Activated CD4-positive, alpha-beta memory T cell treated with anti-CD3 and anti-CD28 coated beads for 36 hours (primary cell): ENCODE measurements at regions not wholly inside any gene's neighbourhood (a gene's known extent, or its start where the extent isn't known, plus 50 kb on each side); places are given as distances from the start of the nearest gene placed in this dataset.

Source experiments
- CTCF ChIA-PET: fragments of 350-600 bp; sonication (Branson Sonifier 250); formaldehyde crosslinking; loops from one replicate; lab custom pipeline; 2021; ENCODE audit warnings: antibody characterized with exemption, inconsistent platforms; lab: Charles Lee
- POLR2A ChIA-PET: fragments of 350-600 bp; sonication (Branson Sonifier 250); formaldehyde crosslinking; loops from one replicate; lab custom pipeline; 2021; ENCODE audit warnings: antibody characterized with exemption; lab: Charles Lee
- DNase-seq: peaks from one replicate; pipeline ENCODE4 v3.0.0-alpha.2; 2020
- H3K27ac Mint-ChIP-seq: one replicate; pipeline ENCODE4 v1.8.0; 2021; ENCODE audit warnings: mixed read lengths
- H3K27me3 Mint-ChIP-seq: one replicate; pipeline ENCODE4 v1.8.0; 2021; ENCODE audit warnings: mixed read lengths
- H3K36me3 Mint-ChIP-seq: one replicate; pipeline ENCODE4 v1.8.0; 2021; ENCODE audit warnings: mixed read lengths
- H3K4me1 Mint-ChIP-seq: one replicate; pipeline ENCODE4 v1.8.0; 2021; ENCODE audit warnings: low read depth, mixed read lengths
- H3K4me3 Mint-ChIP-seq: one replicate; pipeline ENCODE4 v1.8.0; 2021; ENCODE audit warnings: mild to moderate bottlenecking, mixed read lengths
- H3K9me3 Mint-ChIP-seq: one replicate; pipeline ENCODE4 v1.8.0; 2021; ENCODE audit warnings: mixed read lengths
- intact Hi-C: fragments of 100-400 bp; cut with micrococcal nuclease; formaldehyde crosslinking; loops from one replicate; pipeline ENCODE4 v1.15.1; 2023

GRCh38 chr6:166726201-166726600, 99.2 kb upstream of the RPS6KA2 start:
- no peak for DNase-seq
- Mint-ChIP-seq H3K36me3 (no peaks in the 10 kb centered on the region), H3K27me3 (no peaks in the 10 kb centered on the region), H3K4me3 (no peak overlapping the region), H3K4me1 (no peaks in the 10 kb centered on the region), H3K9me3 (no peaks in the 10 kb centered on the region), H3K27ac (no peak overlapping the region)
- ChIA-PET POLR2A (no interaction called here), CTCF (no interaction called here)
- intact Hi-C loops = no loop called here

GRCh38 chr6:166725571-166725970, 98.5 kb upstream of the RPS6KA2 start:
- intact Hi-C loops = no loop called here
- Mint-ChIP-seq H3K36me3 (no peaks in the 10 kb centered on the region), H3K4me1 (no peaks in the 10 kb centered on the region), H3K9me3 (no peaks in the 10 kb centered on the region), H3K4me3 (no peak overlapping the region), H3K27ac (no peak overlapping the region), H3K27me3 (no peaks in the 10 kb centered on the region)
- CTCF ChIA-PET = no interaction called here
- no peak for DNase-seq
- POLR2A ChIA-PET = no interaction called here

DNA sequence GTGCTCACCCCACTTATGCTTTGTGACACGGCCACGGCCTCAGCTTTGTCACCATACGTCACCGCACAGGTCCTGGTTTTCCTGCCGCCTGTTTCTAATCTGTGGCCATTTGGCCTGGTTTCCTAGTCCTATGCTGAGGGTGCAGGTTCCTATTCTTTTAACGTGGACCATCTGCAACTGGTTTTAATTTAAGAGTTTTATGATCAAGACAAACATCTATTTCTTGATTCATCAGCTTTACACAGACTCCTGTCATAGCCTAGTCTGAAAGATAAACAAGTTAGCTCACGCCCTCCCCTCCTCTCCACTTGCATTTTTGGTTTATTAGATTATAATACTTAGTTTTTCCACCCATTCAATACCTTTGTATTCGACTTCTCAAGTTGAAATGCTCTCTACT, 97.5 kb upstream of the RPS6KA2 start:
- no peaks in the 10 kb centered on the region for H3K27me3 Mint-ChIP-seq
- ChIA-PET POLR2A (no interaction called here), CTCF (no interaction called here)
- intact Hi-C loops = no loop called here
- H3K9me3 Mint-ChIP-seq = no peaks in the 10 kb centered on the region
- no peaks in the 10 kb centered on the region for H3K36me3 Mint-ChIP-seq
- H3K27ac Mint-ChIP-seq = no peak overlapping the region
- no peaks in the 10 kb centered on the region for H3K4me1 Mint-ChIP-seq
- DNase-seq = no peak
- H3K4me3 Mint-ChIP-seq = no peak overlapping the region

- no peak overlapping the region for H3K27ac Mint-ChIP-seq
Measured at GRCh38 chr6:166722785-166723184, 95.7 kb upstream of the RPS6KA2 start.

DNA sequence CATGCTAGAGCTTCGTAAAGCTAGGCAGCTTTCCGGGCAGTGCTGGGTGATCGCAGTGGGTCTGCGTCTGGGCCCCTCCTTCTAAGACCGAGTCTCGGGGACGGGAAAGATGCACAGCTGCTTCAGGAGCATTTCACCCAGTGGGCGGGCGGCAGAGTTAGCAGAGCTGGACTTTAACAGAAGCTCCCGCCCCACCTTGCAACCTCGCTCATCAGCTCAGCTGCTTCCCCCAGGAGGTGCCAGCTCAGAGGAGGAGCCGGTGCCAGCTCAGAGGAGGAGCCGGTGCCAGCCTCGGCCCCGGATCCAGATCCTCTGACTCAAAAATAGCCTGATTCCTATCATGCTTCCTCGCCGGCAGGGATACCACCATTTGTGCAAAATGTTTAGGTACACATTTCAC, 94.5 kb upstream of the RPS6KA2 start:
- intact Hi-C loops = no loop called here
- Mint-ChIP-seq H3K4me1 (no peaks in the 10 kb centered on the region), H3K27me3 (no peaks in the 10 kb centered on the region), H3K36me3 (no peaks in the 10 kb centered on the region), H3K27ac (no peak overlapping the region), H3K4me3 (no peak overlapping the region), H3K9me3 (no peaks in the 10 kb centered on the region)
- POLR2A ChIA-PET = no interaction called here
- CTCF ChIA-PET = no interaction called here
- DNase-seq = no peak

More at GRCh38 chr6:166722785-166723184, 95.7 kb upstream of the RPS6KA2 start:
- no peak for DNase-seq
- Mint-ChIP-seq H3K36me3 (no peaks in the 10 kb centered on the region), H3K27me3 (no peaks in the 10 kb centered on the region), H3K4me1 (no peaks in the 10 kb centered on the region), H3K9me3 (no peaks in the 10 kb centered on the region), H3K4me3 (no peak overlapping the region)
- ChIA-PET POLR2A (no interaction called here), CTCF (interaction anchor here (0.6 kb wide), 1 partner anchor 153 kb away, joined by 3 read pairs; no protein-coding TSS in a partner anchor)
- intact Hi-C loops = no loop called here

GRCh38 chr6:166720856-166721255, 93.8 kb upstream of the RPS6KA2 start:
- no peaks in the 10 kb centered on the region for H3K9me3 Mint-ChIP-seq
- DNase-seq = no peak
- H3K36me3 Mint-ChIP-seq = no peaks in the 10 kb centered on the region
- H3K4me3 Mint-ChIP-seq = no peak overlapping the region
- no peak overlapping the region for H3K27ac Mint-ChIP-seq
- H3K4me1 Mint-ChIP-seq = no peaks in the 10 kb centered on the region
- intact Hi-C loops = no loop called here
- ChIA-PET POLR2A (no interaction called here), CTCF (no interaction called here)
- H3K27me3 Mint-ChIP-seq = no peaks in the 10 kb centered on the region

- no peaks in the 10 kb centered on the region for H3K9me3 Mint-ChIP-seq
- H3K4me1 Mint-ChIP-seq = no peaks in the 10 kb centered on the region
- H3K36me3 Mint-ChIP-seq = no peaks in the 10 kb centered on the region
- intact Hi-C loops = no loop called here
- no peak overlapping the region for H3K27ac Mint-ChIP-seq
- H3K4me3 Mint-ChIP-seq = no peak overlapping the region
- no peak for DNase-seq
- ChIA-PET POLR2A (no interaction called here), CTCF (interaction anchor here (0.8 kb wide), 1 partner anchor 56 kb away, joined by 3 read pairs; no protein-coding TSS in a partner anchor)
- H3K27me3 Mint-ChIP-seq = no peaks in the 10 kb centered on the region
Measured at GRCh38 chr6:166719019-166719418, 92.0 kb upstream of the RPS6KA2 start.

DNA sequence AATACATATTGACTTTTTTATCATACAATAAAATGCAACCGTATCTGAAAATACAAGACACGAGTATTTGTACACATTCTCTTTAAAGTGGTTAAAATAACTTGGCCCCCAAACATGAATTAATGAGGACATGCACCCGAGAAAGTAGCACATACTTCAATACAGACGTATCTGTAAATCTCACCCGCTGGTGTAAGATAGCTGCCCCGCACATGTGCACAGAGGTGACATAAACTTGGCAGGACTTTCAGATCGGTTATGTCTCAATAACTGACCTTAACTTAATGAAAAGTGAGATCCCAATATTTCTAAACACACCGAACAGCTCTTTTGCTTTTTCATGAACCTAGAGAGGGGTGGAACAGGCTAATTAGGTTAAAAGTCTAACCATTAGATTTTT, 91.5 kb upstream of the RPS6KA2 start:
- Mint-ChIP-seq H3K4me1 (no peaks in the 10 kb centered on the region), H3K27ac (no peak overlapping the region), H3K27me3 (no peaks in the 10 kb centered on the region), H3K4me3 (no peak overlapping the region), H3K9me3 (no peaks in the 10 kb centered on the region), H3K36me3 (no peaks in the 10 kb centered on the region)
- intact Hi-C loops = no loop called here
- no peak for DNase-seq
- POLR2A ChIA-PET = no interaction called here
- CTCF ChIA-PET = interaction anchor here (0.8 kb wide), 1 partner anchor 56 kb away, joined by 3 read pairs; no protein-coding TSS in a partner anchor

DNA sequence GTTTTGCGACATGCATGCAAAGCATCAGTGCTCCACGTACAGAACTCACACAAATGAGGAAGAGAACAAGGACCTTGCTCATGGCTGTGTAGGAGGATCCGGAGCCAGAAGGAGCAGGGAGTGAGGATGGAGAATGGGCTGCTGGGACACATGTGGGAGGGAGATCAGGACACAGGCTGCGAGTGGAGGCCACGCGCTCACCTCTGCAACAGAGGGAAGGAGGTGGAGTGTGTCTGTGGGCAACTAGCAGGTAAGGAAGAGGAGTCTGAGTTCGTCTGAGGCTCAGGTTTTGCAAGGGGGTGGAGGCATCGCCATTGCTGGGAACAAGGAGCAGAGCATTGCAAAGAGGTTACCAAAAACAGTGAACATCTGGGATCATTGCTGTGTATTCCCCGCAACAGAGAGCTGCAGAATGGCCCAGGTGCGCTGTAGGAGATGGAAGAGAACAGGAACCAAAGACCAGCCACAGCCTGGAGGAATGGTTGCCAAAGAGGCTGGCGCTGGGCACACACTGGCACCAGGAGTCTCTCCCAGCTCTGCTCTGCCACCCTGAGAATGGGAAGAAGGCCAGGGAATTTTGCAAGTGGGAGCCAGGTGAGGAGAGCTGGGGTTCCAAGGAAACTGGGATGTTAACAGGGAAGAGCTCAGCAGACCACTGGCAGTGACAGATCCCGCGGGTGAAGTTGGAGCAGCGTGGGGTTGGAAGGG, 90.0 kb upstream of the RPS6KA2 start:
- H3K9me3 Mint-ChIP-seq = no peaks in the 10 kb centered on the region
- H3K27me3 Mint-ChIP-seq = no peaks in the 10 kb centered on the region
- CTCF ChIA-PET = no interaction called here
- H3K27ac Mint-ChIP-seq = no peak overlapping the region
- intact Hi-C loops = no loop called here
- no peaks in the 10 kb centered on the region for H3K4me1 Mint-ChIP-seq
- POLR2A ChIA-PET = no interaction called here
- H3K36me3 Mint-ChIP-seq = no peaks in the 10 kb centered on the region
- no peak for DNase-seq
- no peak overlapping the region for H3K4me3 Mint-ChIP-seq

DNA sequence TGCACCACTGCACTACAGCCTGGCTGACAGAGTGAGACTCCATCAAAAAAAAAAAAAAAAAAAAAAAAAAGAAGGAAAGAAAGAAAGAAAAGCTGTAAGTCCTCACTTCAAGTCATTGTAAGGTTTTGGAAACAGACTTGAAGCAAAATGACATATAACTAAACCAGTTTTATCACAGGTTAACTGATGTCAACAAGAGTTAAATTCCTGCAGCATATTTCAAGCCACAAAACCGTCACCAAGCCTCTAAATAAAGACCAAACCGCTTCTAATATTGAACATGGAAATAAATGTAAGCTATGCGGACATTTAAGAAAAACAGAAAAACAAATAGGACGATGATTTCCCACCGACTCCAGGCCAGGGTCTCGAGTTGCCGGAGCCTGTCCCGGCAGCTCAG, 88.9 kb upstream of the RPS6KA2 start:
- ChIA-PET CTCF (no interaction called here), POLR2A (no interaction called here)
- intact Hi-C loops = no loop called here
- H3K4me1 Mint-ChIP-seq = no peaks in the 10 kb centered on the region
- H3K36me3 Mint-ChIP-seq = no peaks in the 10 kb centered on the region
- no peak overlapping the region for H3K27ac Mint-ChIP-seq
- H3K27me3 Mint-ChIP-seq = no peaks in the 10 kb centered on the region
- no peak overlapping the region for H3K4me3 Mint-ChIP-seq
- DNase-seq = no peak
- H3K9me3 Mint-ChIP-seq = peaks cover 8% of the 10 kb centered on the region

DNA sequence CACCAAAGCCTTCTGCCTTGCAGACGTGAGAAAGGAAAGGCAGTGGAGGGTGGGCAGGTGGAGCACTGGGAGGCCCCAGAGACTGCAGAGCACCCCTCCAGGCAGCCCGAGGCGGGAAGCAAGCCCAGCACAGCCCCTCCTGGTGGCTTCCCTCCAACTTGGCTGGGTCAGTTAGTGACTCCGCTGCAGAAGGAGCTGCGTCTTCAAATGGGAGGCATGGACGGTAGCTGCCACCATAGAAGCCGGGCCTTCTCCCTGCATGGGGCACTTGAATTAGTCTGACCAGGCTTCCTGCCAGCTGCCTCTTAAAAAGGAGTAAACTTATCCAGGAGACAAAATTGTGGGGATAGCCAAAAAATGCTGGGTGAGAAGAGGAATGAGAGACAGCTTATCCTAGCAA, 88.0 kb upstream of the RPS6KA2 start:
- H3K36me3 Mint-ChIP-seq = no peaks in the 10 kb centered on the region
- ChIA-PET POLR2A (no interaction called here), CTCF (no interaction called here)
- DNase-seq = no peak
- intact Hi-C loops = no loop called here
- peaks cover 8% of the 10 kb centered on the region for H3K9me3 Mint-ChIP-seq
- H3K4me3 Mint-ChIP-seq = no peak overlapping the region
- H3K27ac Mint-ChIP-seq = no peak overlapping the region
- H3K4me1 Mint-ChIP-seq = no peaks in the 10 kb centered on the region
- H3K27me3 Mint-ChIP-seq = no peaks in the 10 kb centered on the region

DNA sequence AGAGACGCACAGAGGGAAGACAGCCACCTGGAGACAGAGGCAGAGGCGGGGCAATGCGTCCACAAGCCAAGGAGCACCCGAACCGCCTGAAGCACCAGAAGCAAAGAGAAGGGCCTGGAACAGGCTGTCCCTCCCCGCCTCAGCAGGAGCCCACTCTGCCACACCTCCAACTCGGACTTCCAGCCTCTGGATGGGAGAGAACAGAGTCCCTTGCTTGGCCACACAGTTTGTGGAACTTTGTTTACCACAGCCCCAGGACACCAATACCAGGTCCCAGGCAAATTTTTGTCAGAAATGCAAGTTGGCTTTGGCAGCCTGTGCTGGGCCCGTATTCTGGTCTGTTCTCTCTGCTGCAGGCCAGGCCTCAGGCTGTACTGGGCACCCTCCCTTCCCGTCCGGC, 87.5 kb upstream of the RPS6KA2 start:
- intact Hi-C loops = no loop called here
- ChIA-PET POLR2A (no interaction called here), CTCF (no interaction called here)
- Mint-ChIP-seq H3K27me3 (no peaks in the 10 kb centered on the region), H3K27ac (no peak overlapping the region), H3K9me3 (peaks cover 8% of the 10 kb centered on the region), H3K4me1 (no peaks in the 10 kb centered on the region), H3K4me3 (no peak overlapping the region), H3K36me3 (no peaks in the 10 kb centered on the region)
- DNase-seq = no peak

DNA sequence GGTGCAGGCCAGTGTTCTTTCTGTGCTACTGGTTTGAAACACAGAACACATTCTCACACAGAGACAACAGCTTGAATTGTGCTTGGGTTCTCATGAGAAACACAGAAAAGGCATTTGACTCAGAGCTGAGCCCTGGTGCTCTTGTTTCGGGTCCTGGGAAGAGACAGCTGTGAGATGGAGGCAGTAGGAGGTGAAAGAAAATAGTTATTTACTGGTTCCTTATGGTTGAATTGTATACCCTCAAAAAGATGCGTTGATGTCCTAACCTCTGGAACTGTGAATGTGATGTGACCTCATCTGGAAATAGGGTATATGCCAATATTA, 87.1 kb upstream of the RPS6KA2 start:
- CTCF ChIA-PET = interaction anchor here (0.6 kb wide), 1 partner anchor 541 kb away, joined by 3 read pairs; no protein-coding TSS in a partner anchor
- H3K4me1 Mint-ChIP-seq = no peaks in the 10 kb centered on the region
- intact Hi-C loops = no loop called here

More for the DNA sequence above, 87.1 kb upstream of the RPS6KA2 start:
- H3K9me3 Mint-ChIP-seq = peaks cover 8% of the 10 kb centered on the region
- H3K27me3 Mint-ChIP-seq = no peaks in the 10 kb centered on the region
- POLR2A ChIA-PET = no interaction called here
- H3K36me3 Mint-ChIP-seq = no peaks in the 10 kb centered on the region
- no peak overlapping the region for H3K4me3 Mint-ChIP-seq
- no peak overlapping the region for H3K27ac Mint-ChIP-seq
- no peak for DNase-seq
